ENCODE measurements at regions not wholly inside any gene's neighbourhood (a gene's known extent, or its start where the extent isn't known, plus 50 kb on each side); places are given as distances from the start of the nearest gene placed in this dataset.

DNA sequence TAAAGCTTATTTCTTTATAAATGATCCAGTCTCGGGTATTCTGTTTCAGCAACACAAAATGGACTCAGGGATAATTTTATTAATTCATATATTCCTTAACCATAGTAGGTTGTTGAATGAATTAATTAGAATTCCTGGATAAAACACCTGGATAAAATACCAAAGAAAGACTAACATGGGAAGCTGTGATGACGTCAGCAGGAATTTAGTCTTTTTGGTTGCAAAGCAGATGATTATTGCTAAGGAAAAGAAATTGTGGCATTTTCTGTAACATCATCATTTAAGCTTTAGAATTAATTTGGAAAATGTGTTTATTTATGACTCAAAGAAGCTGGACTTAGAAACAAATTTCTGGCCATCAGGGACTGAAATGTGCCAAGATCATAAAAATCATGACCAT lies 228.3 kb upstream of the ZBTB20 start:
- H3K4me2 ChIP-seq (ENCODE audit: low read length) = no peak overlapping the region
- WGBS (ENCODE audit: extremely low coverage, insufficient coverage, insufficient read length) = no CpG with 5 or more reads among the region's 2 CpGs
- H3K18ac ChIP-seq (ENCODE audit: low read length) = no peak overlapping the region
- no peaks in the 10 kb centered on the region for H3K79me2 ChIP-seq (ENCODE audit: control insufficient read depth, insufficient read depth, low read length, poor library complexity)
- H3K79me1 ChIP-seq (ENCODE audit: low read length) = no peaks in the 10 kb centered on the region
- no peak overlapping the region for H4K8ac ChIP-seq (ENCODE audit: low read depth, low read length)
- H2AFZ ChIP-seq (ENCODE audit: insufficient read depth, low read length, poor library complexity) = no peak overlapping the region
- DNase-seq = no peak
- no peak overlapping the region for H3K27ac ChIP-seq (ENCODE audit: low read depth, low read length)
- H3K9ac ChIP-seq (ENCODE audit: low read length) = no peak overlapping the region
- H3K23ac ChIP-seq (ENCODE audit: low read length) = no peak overlapping the region
- H4K12ac ChIP-seq (ENCODE audit: low read depth, low read length) = no peak overlapping the region
- H3K4ac ChIP-seq (ENCODE audit: low read depth, low read length) = no peak overlapping the region
- no peak overlapping the region for H3K14ac ChIP-seq (ENCODE audit: low read length)
- no peak overlapping the region for H2BK120ac ChIP-seq (ENCODE audit: insufficient read depth, low read length, poor library complexity)
- no peaks in the 10 kb centered on the region for H3K36me3 ChIP-seq (ENCODE audit: control insufficient read depth in 1 of 2, insufficient read depth in 2 of 2, low read length in 2 of 2)
- H4K91ac ChIP-seq (ENCODE audit: low read depth, low read length) = no peak overlapping the region
- H3K4me1 ChIP-seq (ENCODE audit: control insufficient read depth in 1 of 2, insufficient read depth in 2 of 2, low read length in 2 of 2) = no peaks in the 10 kb centered on the region
- H3K27me3 ChIP-seq (ENCODE audit: insufficient read depth, low read length) = no peaks in the 10 kb centered on the region
- no peak overlapping the region for H2BK12ac ChIP-seq (ENCODE audit: low read length)
- H2AK5ac ChIP-seq (ENCODE audit: low read length) = no peak overlapping the region
- no peak overlapping the region for H2BK5ac ChIP-seq (ENCODE audit: low read depth, low read length, poor library complexity)
- no peaks in the 10 kb centered on the region for H3K9me3 ChIP-seq (ENCODE audit: insufficient read depth, low read depth, low read length)
- no peak overlapping the region for H3K4me3 ChIP-seq (ENCODE audit: low read depth, low read length)

DNA sequence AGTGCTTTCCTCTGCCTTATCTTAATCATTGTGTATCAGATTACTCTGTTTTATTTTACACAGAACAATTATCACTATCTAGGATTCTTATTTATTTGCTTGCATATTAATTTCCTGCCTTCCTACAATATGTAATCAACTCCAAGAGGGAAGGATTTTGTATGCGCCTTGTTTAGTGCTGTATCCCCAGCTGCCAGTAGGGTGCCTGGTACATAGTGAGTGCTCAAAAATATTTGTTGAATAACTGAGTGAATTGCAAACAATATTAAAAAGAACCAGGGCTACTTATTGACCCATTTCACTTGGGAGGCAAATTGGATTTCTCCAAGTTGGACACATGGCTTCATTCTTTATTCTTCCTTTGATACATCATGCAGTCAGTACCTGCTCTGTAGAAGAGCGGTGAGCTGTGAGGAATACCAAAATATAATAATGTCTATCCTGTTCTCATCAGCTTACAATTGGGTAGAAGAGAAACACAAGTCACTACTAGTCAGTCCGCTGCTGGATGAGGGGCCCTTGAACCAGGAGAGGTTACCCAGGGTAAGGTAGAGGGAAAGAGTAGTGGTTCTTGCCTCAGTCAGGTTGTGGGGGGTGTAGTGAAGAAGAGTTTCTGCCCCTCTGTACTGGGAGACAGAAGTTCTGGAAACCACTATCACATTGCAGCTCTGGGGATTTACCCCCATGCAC lies 233.9 kb upstream of the ZBTB20 start:
- Histone ChIP-seq H2BK12ac (ENCODE audit: low read length) (no peak overlapping the region), H3K27me3 (ENCODE audit: insufficient read depth, low read length) (no peaks in the 10 kb centered on the region), H3K36me3 (ENCODE audit: control insufficient read depth in 1 of 2, insufficient read depth in 2 of 2, low read length in 2 of 2) (no peaks in the 10 kb centered on the region), H3K18ac (ENCODE audit: low read length) (no peak overlapping the region), H3K4ac (ENCODE audit: low read depth, low read length) (no peak overlapping the region), H3K4me3 (ENCODE audit: low read depth, low read length) (no peak overlapping the region), H3K23ac (ENCODE audit: low read length) (no peak overlapping the region), H3K4me1 (ENCODE audit: control insufficient read depth in 1 of 2, insufficient read depth in 2 of 2, low read length in 2 of 2) (no peaks in the 10 kb centered on the region), H3K9ac (ENCODE audit: low read length) (no peak overlapping the region), H2AFZ (ENCODE audit: insufficient read depth, low read length, poor library complexity) (no peak overlapping the region), H4K91ac (ENCODE audit: low read depth, low read length) (no peak overlapping the region), H4K12ac (ENCODE audit: low read depth, low read length) (no peak overlapping the region), H4K8ac (ENCODE audit: low read depth, low read length) (no peak overlapping the region), H3K79me2 (ENCODE audit: control insufficient read depth, insufficient read depth, low read length, poor library complexity) (no peaks in the 10 kb centered on the region), H2AK5ac (ENCODE audit: low read length) (no peak overlapping the region), H3K79me1 (ENCODE audit: low read length) (no peaks in the 10 kb centered on the region), H3K14ac (ENCODE audit: low read length) (no peak overlapping the region), H3K27ac (ENCODE audit: low read depth, low read length) (no peak overlapping the region), H2BK120ac (ENCODE audit: insufficient read depth, low read length, poor library complexity) (no peak overlapping the region), H2BK5ac (ENCODE audit: low read depth, low read length, poor library complexity) (no peak overlapping the region), H3K4me2 (ENCODE audit: low read length) (no peak overlapping the region), H3K9me3 (ENCODE audit: insufficient read depth, low read depth, low read length) (no peaks in the 10 kb centered on the region)
- DNase-seq = no peak
- no CpG with 5 or more reads among the region's 3 CpGs for WGBS (ENCODE audit: extremely low coverage, insufficient coverage, insufficient read length)

GRCh38 chr3:115381573-115381912 lies 234.5 kb upstream of the ZBTB20 start:
- no peak overlapping the region for H2BK12ac ChIP-seq (ENCODE audit: low read length)
- H3K23ac ChIP-seq (ENCODE audit: low read length) = no peak overlapping the region
- no peak overlapping the region for H3K14ac ChIP-seq (ENCODE audit: low read length)
- H2AK5ac ChIP-seq (ENCODE audit: low read length) = no peak overlapping the region
- H3K9ac ChIP-seq (ENCODE audit: low read length) = no peak overlapping the region
- no peak overlapping the region for H2BK120ac ChIP-seq (ENCODE audit: insufficient read depth, low read length, poor library complexity)
- H4K8ac ChIP-seq (ENCODE audit: low read depth, low read length) = no peak overlapping the region
- no peaks in the 10 kb centered on the region for H3K36me3 ChIP-seq (ENCODE audit: control insufficient read depth in 1 of 2, insufficient read depth in 2 of 2, low read length in 2 of 2)
- no peak overlapping the region for H2BK5ac ChIP-seq (ENCODE audit: low read depth, low read length, poor library complexity)
- no peak overlapping the region for H2AFZ ChIP-seq (ENCODE audit: insufficient read depth, low read length, poor library complexity)
- H3K79me2 ChIP-seq (ENCODE audit: control insufficient read depth, insufficient read depth, low read length, poor library complexity) = no peaks in the 10 kb centered on the region
- H3K4me2 ChIP-seq (ENCODE audit: low read length) = no peak overlapping the region
- H3K4me3 ChIP-seq (ENCODE audit: low read depth, low read length) = no peak overlapping the region
- no peak overlapping the region for H4K12ac ChIP-seq (ENCODE audit: low read depth, low read length)
- no peak overlapping the region for H4K91ac ChIP-seq (ENCODE audit: low read depth, low read length)
- H3K27ac ChIP-seq (ENCODE audit: low read depth, low read length) = no peak overlapping the region
- no CpG with 5 or more reads among the region's 5 CpGs for WGBS (ENCODE audit: extremely low coverage, insufficient coverage, insufficient read length)
- H3K4me1 ChIP-seq (ENCODE audit: control insufficient read depth in 1 of 2, insufficient read depth in 2 of 2, low read length in 2 of 2) = no peaks in the 10 kb centered on the region
- no peak for DNase-seq
- H3K4ac ChIP-seq (ENCODE audit: low read depth, low read length) = no peak overlapping the region
- H3K27me3 ChIP-seq (ENCODE audit: insufficient read depth, low read length) = no peaks in the 10 kb centered on the region
- H3K18ac ChIP-seq (ENCODE audit: low read length) = no peak overlapping the region
- H3K79me1 ChIP-seq (ENCODE audit: low read length) = no peaks in the 10 kb centered on the region
- no peaks in the 10 kb centered on the region for H3K9me3 ChIP-seq (ENCODE audit: insufficient read depth, low read depth, low read length)

GRCh38 chr3:115381931-115382330 lies 234.8 kb upstream of the ZBTB20 start:
- Histone ChIP-seq H4K8ac (ENCODE audit: low read depth, low read length) (no peak overlapping the region), H3K14ac (ENCODE audit: low read length) (no peak overlapping the region), H2BK12ac (ENCODE audit: low read length) (no peak overlapping the region), H3K23ac (ENCODE audit: low read length) (no peak overlapping the region), H3K36me3 (ENCODE audit: control insufficient read depth in 1 of 2, insufficient read depth in 2 of 2, low read length in 2 of 2) (no peaks in the 10 kb centered on the region), H3K9me3 (ENCODE audit: insufficient read depth, low read depth, low read length) (no peaks in the 10 kb centered on the region), H2BK5ac (ENCODE audit: low read depth, low read length, poor library complexity) (no peak overlapping the region), H2AK5ac (ENCODE audit: low read length) (no peak overlapping the region), H3K27me3 (ENCODE audit: insufficient read depth, low read length) (no peaks in the 10 kb centered on the region), H3K27ac (ENCODE audit: low read depth, low read length) (no peak overlapping the region), H3K4me2 (ENCODE audit: low read length) (no peak overlapping the region), H4K12ac (ENCODE audit: low read depth, low read length) (no peak overlapping the region), H3K4ac (ENCODE audit: low read depth, low read length) (no peak overlapping the region), H3K79me2 (ENCODE audit: control insufficient read depth, insufficient read depth, low read length, poor library complexity) (no peaks in the 10 kb centered on the region), H3K4me1 (ENCODE audit: control insufficient read depth in 1 of 2, insufficient read depth in 2 of 2, low read length in 2 of 2) (no peaks in the 10 kb centered on the region), H3K9ac (ENCODE audit: low read length) (no peak overlapping the region), H3K79me1 (ENCODE audit: low read length) (no peaks in the 10 kb centered on the region), H2AFZ (ENCODE audit: insufficient read depth, low read length, poor library complexity) (no peak overlapping the region), H4K91ac (ENCODE audit: low read depth, low read length) (no peak overlapping the region), H3K4me3 (ENCODE audit: low read depth, low read length) (no peak overlapping the region), H3K18ac (ENCODE audit: low read length) (no peak overlapping the region), H2BK120ac (ENCODE audit: insufficient read depth, low read length, poor library complexity) (no peak overlapping the region)
- no peak for DNase-seq
- WGBS (ENCODE audit: extremely low coverage, insufficient coverage, insufficient read length) = no CpG with 5 or more reads among the region's 1 CpG
